NCI-H187 treated with DMSO at 0.1 percent for 48 hours (cell line): ENCODE measurements at regions not wholly inside any gene's neighbourhood (a gene's known extent, or its start where the extent isn't known, plus 50 kb on each side); places are given as distances from the start of the nearest gene placed in this dataset.
"Not testable (repeated sequence)": the region's sequence is repeated elsewhere in the genome, so short reads cannot be mapped to it uniquely, and the experiment has no call there.

Experiments
- DNase-seq: peaks from one replicate; lab custom pipeline; 2025; lab: John Stamatoyannopoulos, UW

DNA sequence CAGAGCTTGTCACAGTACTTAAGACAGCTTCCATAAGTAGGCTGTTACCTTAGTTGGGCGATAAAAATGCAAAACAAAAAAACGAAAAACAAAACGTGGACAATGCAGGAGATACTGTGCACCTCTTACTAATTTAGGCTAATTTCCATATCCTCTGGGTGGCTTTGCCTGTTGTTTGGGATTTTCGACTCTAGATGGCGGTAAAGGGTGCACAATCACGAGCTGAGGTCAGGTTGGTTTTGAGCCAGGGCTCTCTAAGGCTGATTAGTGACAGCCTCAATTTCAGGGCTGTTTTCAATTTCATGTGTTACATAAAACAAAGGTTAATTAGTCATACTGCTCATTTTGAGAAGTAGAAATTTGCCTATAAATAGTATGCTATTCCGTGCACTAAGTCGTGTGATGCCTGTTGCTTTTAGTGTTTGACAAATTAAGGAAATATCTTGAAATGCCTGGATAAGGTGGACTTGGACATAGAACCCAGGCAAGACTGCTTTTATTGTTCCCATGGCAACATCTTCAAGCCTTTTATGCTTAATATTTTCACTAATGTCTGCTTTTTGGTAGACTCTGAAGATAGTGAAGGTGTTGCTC is 493.1 kb downstream of the SOCS6 start:
- DNase-seq, result no peak

DNA sequence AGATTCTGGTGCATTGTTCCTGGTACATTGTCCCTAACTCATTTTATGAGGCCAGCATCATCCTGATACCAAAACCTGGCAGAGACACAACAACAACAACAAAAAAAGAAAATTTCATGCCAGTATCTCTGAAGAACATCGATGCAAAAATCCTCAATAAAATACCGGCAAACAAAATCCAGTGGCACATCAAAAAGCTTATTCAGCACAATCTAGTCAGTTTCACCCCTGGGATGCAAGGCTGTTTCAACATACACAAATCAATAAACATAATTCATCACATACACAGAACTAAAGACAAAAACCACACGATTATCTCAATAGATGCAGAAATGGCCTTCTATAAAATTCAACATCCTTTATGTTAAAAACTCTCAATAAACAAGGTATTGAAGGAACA is 477.4 kb downstream of the SOCS6 start:
- not testable (repeated sequence) for DNase-seq

DNA sequence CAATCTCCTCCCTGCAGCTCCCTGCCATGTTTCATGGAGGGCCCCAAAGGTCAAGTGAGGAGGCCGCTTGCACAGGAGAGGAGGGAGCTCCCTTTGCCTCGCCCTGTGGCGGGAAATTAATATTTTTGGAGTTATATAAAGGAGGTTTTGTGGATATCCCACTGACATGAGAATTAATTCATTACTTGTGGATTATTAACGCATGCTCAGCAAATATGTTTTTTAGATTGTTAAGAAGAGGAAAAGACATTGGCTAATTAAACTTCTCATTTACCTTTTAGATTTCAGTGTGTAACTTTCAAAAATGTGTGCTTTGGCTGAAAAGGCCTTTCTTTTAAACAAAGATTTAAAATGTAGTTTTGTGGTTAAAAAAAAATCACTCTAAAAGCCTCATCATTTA is 474.0 kb downstream of the SOCS6 start:
- no peak for DNase-seq

- DNase-seq, result no peak
These were observed 469.9 kb downstream of the SOCS6 start for GRCh38 chr18:70758780-70759179.

DNA sequence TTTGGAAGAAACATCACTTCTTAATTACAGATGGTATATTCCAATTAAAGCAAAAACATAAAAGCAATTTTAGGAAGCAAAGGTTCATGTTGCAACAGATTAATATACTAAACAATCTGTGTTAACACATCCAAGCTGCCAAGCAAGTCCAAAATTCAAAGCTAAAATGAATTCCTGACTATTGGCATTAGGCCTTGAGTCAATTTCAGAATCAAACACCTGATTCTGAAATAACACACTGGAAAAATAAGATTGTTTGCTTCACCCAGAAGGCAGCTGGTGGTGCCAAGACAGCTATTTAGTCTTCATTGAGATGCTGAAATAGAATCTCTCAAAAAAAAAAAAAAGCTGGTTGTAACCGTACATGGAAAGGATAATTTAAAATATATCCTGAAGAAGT is 465.6 kb downstream of the SOCS6 start:
- DNase-seq, result no peak

DNA sequence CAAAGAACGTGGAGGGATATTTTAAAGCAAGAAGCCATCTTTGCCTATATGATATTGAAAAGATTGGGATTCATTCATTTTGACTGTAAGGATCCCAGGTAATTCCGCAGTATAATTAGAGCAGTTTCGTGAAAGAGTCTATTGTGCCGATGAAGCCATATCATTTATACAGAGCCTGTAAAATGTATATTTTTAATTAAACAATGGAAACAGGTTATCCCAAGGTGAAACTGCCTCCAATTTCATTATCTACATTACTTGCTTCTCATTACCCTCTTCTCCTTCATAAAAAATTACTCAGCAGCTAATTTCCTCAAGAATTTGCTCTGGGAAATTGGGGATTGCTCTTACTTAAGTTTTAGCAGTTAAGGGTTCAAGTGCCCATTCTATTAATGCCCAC is 444.1 kb downstream of the SOCS6 start:
- DNase-seq, result no peak

- no peak for DNase-seq
These were observed 443.3 kb downstream of the SOCS6 start for GRCh38 chr18:70732188-70732587.

DNA sequence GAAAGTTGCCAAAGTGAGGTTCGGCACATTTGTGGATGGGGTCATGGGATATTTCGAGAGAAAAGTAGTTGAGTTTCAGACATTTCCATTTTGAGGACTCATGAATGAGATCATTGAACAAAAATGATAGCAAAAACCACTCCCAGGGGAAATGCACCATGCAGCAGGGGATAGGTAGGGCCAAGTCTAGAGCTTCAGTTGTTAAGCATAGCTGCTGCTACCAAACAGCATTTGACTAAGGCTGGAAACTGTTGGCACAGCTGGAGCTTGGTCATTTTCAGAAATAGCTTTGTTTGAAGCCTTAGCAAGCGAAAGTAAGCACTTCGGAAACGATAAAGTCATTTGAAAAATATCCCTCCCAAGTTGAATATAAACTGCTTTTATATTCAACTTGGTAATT is 431.8 kb downstream of the SOCS6 start:
- no peak for DNase-seq

DNA sequence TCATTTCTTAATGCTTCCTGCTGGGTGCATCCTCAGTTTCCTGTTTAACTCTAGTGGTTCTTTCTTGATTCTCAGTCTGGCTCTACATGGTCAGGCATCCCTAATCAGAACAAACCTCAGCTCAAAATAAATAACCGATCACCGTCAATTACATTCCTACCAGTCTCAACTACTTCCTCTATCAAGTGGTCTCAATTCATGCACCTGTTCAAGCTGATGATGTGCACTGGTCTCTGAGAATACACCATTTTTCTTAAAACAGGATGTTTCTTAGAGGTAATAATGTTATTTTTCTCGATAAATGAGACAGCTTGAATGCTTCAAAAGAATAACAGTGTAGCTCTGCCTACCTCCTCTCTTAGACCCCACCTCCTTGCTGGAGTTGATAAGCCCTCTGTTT is 420.9 kb downstream of the SOCS6 start:
- no peak for DNase-seq

DNA sequence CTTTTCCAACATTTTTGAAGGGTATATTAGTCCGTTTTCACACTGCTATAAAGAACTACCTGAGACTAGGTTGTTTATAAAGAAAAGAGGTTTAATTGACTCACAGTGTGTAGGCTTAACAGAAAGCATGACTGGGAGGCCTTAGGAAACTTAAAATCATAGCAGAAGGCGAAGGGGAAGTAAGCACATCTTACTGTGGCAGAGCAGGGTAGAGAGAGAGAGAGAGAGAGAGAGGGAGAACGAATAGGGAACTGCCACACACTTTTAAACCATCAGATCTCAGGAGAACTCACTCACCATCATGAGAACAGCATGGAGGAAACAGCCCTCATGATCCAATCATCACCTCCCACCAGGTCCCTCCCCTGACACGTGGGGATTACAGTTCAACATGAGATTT is 420.3 kb downstream of the SOCS6 start:
- DNase-seq, result no peak

GRCh38 chr18:70705831-70706416 is 417.1 kb downstream of the SOCS6 start:
- no peak for DNase-seq

- DNase-seq, result no peak
These were observed 411.7 kb downstream of the SOCS6 start for GRCh38 chr18:70700496-70700895.

DNA sequence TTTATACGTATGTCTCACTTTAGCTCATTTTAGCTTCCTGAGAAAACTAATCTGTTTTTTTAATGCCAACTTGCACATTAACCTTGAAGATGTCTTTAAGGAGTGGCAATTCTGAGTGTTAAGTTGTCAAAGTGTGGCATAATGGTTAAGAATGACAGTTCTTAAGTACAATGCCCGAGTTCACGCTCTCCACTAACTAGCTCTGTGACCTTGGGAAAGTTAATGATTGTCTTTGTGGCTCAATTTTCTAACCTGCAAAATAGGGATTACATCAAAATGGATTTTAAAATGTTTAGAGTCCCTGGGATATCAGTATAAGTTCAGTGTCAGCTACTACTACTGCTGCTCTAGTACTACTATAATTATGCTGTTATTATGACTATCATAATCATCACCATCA is 409.7 kb downstream of the SOCS6 start:
- no peak for DNase-seq

DNA sequence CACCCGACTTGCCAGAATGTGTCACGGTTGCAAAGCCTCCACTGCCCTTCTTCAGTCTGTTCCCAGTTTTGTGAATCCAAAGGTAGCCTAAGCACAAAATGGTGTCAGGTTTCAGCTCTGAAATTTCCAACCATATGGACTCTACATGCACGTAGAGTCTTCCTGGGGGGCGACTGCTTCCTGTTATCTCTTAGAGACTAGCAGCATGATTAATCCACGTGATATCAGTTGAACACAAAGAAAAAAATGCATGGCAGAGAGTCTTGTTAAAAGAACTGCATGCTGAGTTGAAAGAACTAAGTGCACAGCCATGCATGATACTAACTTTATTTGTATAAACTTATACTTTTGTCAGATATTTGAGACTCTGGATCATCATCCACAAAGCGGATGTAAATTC is 404.4 kb downstream of the SOCS6 start:
- DNase-seq, result no peak

DNA sequence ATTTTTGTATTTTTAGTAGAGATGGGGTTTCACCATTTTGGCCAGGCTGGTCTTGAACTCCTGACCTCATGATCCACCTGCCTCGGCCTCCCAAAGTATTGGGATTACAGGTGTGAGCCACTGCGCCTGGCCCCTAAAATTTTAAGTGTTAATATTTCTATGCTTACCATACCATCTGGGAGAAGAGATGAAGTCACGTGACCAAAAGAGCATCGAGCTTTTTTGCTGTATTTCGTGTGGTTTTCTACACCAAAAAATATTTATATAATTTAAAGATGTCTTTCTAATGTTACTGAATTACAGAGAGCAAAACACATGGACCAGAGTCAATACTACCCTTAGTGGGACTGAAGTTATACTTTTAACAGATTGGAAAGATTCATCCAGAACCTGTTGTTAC is 400.9 kb downstream of the SOCS6 start:
- DNase-seq, result not testable (repeated sequence)

- DNase-seq, result no peak
These were observed 399.4 kb downstream of the SOCS6 start for GRCh38 chr18:70688286-70688685.

DNA sequence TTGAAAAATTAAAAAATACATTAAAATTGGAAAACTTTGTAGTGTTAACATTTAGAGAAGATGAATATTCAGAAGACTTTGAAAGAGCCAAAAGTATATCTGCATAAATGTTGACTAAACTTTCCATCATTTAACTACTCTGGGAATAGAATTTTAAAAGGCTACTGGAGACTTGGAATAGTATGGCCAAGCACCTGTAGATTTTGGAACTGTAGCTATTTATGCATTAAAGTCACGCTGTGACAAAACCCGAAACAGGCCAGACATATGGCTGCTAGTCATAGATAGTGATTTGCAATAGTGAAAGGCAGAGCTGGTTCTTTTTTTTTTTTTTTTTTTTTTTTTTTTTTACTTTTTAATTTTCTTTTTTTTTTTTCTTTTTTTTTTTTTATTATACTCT is 396.0 kb downstream of the SOCS6 start:
- DNase-seq, result no peak

GRCh38 chr18:70683263-70683662 is 394.4 kb downstream of the SOCS6 start:
- no peak for DNase-seq

DNA sequence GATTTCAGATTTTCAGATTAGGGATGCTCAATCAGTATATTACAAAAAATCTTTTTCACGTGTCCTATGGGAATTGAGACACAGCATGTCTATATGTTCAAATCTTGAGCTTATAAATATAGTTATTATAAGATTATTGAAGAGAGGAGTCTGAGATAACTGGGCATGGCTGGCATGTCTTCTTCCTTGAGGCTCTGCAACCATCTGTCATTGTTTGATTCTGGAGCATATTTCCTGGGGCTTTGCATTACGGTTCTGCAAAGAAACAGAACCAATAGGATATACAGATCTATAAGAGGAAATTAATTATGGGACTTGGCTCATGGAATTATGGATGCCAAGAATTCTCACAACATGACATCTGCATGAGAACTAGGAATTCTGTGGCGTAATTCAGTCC is 386.1 kb downstream of the SOCS6 start:
- DNase-seq, result no peak

- DNase-seq, result no peak
These were observed 385.0 kb downstream of the SOCS6 start for GRCh38 chr18:70673831-70674230.

DNA sequence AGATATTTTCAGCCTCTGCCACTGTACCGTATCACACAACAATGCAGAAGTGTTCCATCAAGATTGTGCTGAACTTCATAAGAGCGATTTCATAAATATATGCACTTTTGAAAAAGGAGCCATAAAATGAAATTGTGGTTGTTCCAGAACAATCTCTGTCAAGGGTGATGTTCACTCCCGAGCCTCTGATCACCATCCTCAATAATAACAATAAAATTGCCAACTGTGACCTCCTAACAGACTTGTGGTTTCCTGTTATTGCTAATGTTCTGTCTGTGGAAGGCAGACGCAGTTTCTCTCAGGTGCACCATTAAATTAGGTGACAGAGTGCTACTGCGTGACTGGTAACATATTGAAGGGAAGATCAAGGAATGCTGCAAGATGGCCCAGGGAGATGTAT is 383.7 kb downstream of the SOCS6 start:
- DNase-seq, result no peak

DNA sequence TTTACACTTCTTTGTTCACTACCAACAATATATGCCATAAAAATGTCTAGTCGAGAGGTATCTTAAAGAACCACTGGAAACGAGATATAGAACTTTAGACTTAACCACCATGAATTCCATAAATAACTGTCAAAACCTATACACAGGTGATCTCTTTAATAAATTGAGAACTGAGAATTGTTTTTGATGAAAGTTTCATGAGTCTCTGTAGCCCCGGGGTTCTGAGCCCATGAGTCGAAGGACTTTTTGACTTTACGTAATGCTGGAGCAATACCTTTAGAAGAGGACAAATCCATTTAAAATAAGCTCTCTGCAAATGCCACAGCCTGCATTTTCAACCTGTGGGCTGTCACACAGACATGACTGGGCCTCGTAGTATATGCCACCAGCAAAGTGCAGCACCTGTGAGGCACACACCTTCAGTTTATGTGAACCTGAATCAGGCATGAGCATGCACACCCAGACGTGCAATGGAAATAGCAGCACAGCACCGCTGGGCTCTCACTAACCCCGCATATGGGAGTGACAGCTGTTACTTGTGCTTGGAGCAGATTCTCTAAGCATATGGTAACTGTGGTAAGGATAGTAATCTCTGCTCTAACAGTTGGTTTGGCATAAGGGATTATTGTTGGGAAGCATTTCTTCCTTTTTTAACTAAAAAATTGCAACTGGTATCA is 383.2 kb downstream of the SOCS6 start:
- DNase-seq, result no peak

GRCh38 chr18:70666936-70667335 is 378.1 kb downstream of the SOCS6 start:
- DNase-seq, result no peak

- no peak for DNase-seq
These were observed 374.3 kb downstream of the SOCS6 start for GRCh38 chr18:70663141-70663540.
